ENCODE measurements at regions not wholly inside any gene's neighbourhood (a gene's known extent, or its start where the extent isn't known, plus 50 kb on each side); places are given as distances from the start of the nearest gene placed in this dataset.

GRCh38 chr2:159855143-159855542 lies 57.1 kb upstream of the CD302 start:
- no peak overlapping the region for H3K4me2 ChIP-seq
- peaks cover 6% of the 10 kb centered on the region; the same call in 1 of the 2 replicates for H3K27me3 ChIP-seq (ENCODE audit: insufficient read depth)
- CTCF ChIA-PET, result no interaction called here
- POLR2A ChIA-PET, result no interaction called here
- H3K4me1 ChIP-seq (ENCODE audit: control insufficient read depth in 1 of 2, insufficient read depth in 2 of 2, low read depth in 1 of 2, low read length in 1 of 2), result no peaks in the 10 kb centered on the region; a peak in 1 of 4 replicates
- TF ChIP-seq PBX3 (IDR thresholded peaks at IDR 0.05), result no peak
- TF ChIP-seq MAX (IDR thresholded peaks at IDR 0.05; ENCODE audit: low read depth), result no peak
- no peak for TF ChIP-seq USF1 (IDR thresholded peaks at IDR 0.05; ENCODE audit: borderline replicate concordance, low read depth)
- no peak for TF ChIP-seq RAD21 (IDR thresholded peaks at IDR 0.05; ENCODE audit: low read length)
- TF ChIP-seq FOXM1 (IDR thresholded peaks at IDR 0.05; ENCODE audit: low read depth), result no peak
- TF ChIP-seq JUND (IDR thresholded peaks at IDR 0.05), result no peak
- H3K9me3 ChIP-seq, result no peaks in the 10 kb centered on the region
- H3F3A ChIP-seq (replicated peaks; ENCODE audit: insufficient read depth), result no peaks in the 10 kb centered on the region
- H2AFZ ChIP-seq (ENCODE audit: low read depth), result no peak overlapping the region
- H3K27ac ChIP-seq (ENCODE audit: low read depth in 2 of 2, low read length in 1 of 2), result no peak overlapping the region
- 75% methylated on average over 3 of the region's 3 CpGs for WGBS (ENCODE audit: low lambda C conversion rate)
- no peaks in the 10 kb centered on the region for H3K36me3 ChIP-seq (replicated peaks in 1 of 2; ENCODE audit: control insufficient read depth in 1 of 2, insufficient read depth in 2 of 2, low read length in 1 of 2)
- no peak for DNase-seq
- no peak overlapping the region for H3K4me3 ChIP-seq (ENCODE audit: low read depth in 2 of 2, low read length in 1 of 2)
- H3K9ac ChIP-seq, result no peak overlapping the region
- H3K79me2 ChIP-seq (ENCODE audit: insufficient read depth), result no peaks in the 10 kb centered on the region
- H4K20me1 ChIP-seq (ENCODE audit: insufficient read depth), result no peaks in the 10 kb centered on the region
- no peaks in the 10 kb centered on the region for H3K9me2 ChIP-seq

- Histone ChIP-seq H3K27me3 (ENCODE audit: insufficient read depth) (peaks cover 6% of the 10 kb centered on the region; the same call in 1 of the 2 replicates), H3K27ac (ENCODE audit: low read depth in 2 of 2, low read length in 1 of 2) (no peak overlapping the region), H3K4me3 (ENCODE audit: low read depth in 2 of 2, low read length in 1 of 2) (no peak overlapping the region), H3K79me2 (ENCODE audit: insufficient read depth) (no peaks in the 10 kb centered on the region), H3K9me2 (no peaks in the 10 kb centered on the region), H3K4me1 (ENCODE audit: control insufficient read depth in 1 of 2, insufficient read depth in 2 of 2, low read depth in 1 of 2, low read length in 1 of 2) (no peaks in the 10 kb centered on the region; a peak in 1 of 4 replicates), H3F3A (replicated peaks; ENCODE audit: insufficient read depth) (no peaks in the 10 kb centered on the region), H3K9me3 (no peaks in the 10 kb centered on the region), H2AFZ (ENCODE audit: low read depth) (no peak overlapping the region), H3K36me3 (replicated peaks in 1 of 2; ENCODE audit: control insufficient read depth in 1 of 2, insufficient read depth in 2 of 2, low read length in 1 of 2) (no peaks in the 10 kb centered on the region), H4K20me1 (ENCODE audit: insufficient read depth) (no peaks in the 10 kb centered on the region), H3K9ac (no peak overlapping the region), H3K4me2 (no peak overlapping the region)
- TF ChIP-seq RCOR1 (IDR thresholded peaks at IDR 0.05; ENCODE audit: low read length) (no peak), TEAD4 (IDR thresholded peaks at IDR 0.05; ENCODE audit: borderline replicate concordance, insufficient read depth) (no peak), ZBTB33 (IDR thresholded peaks at IDR 0.05; ENCODE audit: borderline replicate concordance, low read depth) (no peak), TAF1 (IDR thresholded peaks at IDR 0.05; ENCODE audit: borderline replicate concordance, low read depth, low read length) (no peak), NRF1 (IDR thresholded peaks at IDR 0.05; ENCODE audit: low read depth, low read length) (no peak), RAD21 (IDR thresholded peaks at IDR 0.05; ENCODE audit: low read length) (no peak), EP300 (IDR thresholded peaks at IDR 0.05; ENCODE audit: borderline replicate concordance in 1 of 2, low read depth in 1 of 2, low read length in 1 of 2) (no peak), USF1 (IDR thresholded peaks at IDR 0.05; ENCODE audit: borderline replicate concordance, low read depth) (no peak), GABPA (IDR thresholded peaks at IDR 0.05; ENCODE audit: low read depth) (no peak), SIN3A (IDR thresholded peaks at IDR 0.05; ENCODE audit: borderline replicate concordance, low read depth, low read length) (no peak), CTCF (IDR thresholded peaks at IDR 0.05) (no peak)
- 70% methylated on average over 3 of the region's 3 CpGs for WGBS (ENCODE audit: low lambda C conversion rate)
- ChIA-PET POLR2A (no interaction called here), CTCF (no interaction called here)
- no peak for DNase-seq
These were observed 56.5 kb upstream of the CD302 start for GRCh38 chr2:159854481-159854880.
